ENCODE measurements at regions not wholly inside any gene's neighbourhood (a gene's known extent, or its start where the extent isn't known, plus 50 kb on each side); places are given as distances from the start of the nearest gene placed in this dataset.

DNA sequence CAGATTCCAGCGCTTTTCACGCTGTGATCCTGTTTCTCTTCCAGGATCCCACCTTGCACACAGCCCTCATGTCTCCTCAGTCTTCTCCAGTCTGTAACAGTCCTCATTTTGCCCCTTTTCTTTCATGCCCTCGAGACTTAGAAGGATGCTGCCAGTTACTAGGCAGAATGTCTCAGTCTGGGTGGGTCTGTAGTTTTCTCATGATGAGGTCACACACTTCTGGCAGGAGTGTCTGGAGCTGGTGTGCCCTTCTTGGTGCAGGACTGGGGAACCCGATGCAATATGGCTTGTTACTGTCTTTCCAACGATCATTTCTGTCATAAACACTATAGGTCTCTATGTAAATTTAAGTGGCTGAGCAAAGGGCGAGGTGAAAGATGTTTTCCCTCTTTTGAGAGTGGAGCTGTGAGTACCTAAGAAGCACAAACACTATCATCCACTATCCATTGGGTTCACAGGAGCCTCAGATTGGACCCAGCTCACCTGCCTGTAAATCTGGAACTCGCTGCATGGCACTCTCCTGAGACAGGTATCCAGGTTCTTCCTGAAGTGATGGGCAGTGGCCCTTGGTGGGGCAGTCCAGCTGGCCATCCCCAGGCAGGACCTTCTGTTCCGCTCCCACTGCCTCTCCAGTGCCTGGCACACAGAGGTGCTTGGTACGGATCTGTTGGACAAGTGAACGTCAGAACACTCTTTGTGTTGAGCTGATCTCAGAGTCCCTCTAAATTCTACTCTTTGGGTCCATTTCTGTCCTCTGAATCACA lies 64.3 kb upstream of the ZNF32 start:
- TF ChIP-seq EZH2phosphoT487 (IDR thresholded peaks at IDR 0.05; ENCODE audit: borderline replicate concordance, low read depth) (no peak), YY1 (IDR thresholded peaks at IDR 0.05; ENCODE audit: low read depth) (no peak), TAF1 (IDR thresholded peaks at IDR 0.05; ENCODE audit: borderline replicate concordance, low read depth, low read length) (no peak), ELF1 (IDR thresholded peaks at IDR 0.05) (no peak), FOXM1 (IDR thresholded peaks at IDR 0.05; ENCODE audit: low read depth) (no peak), EP300 (IDR thresholded peaks at IDR 0.05; ENCODE audit: borderline replicate concordance in 1 of 2, low read depth in 1 of 2, low read length in 1 of 2) (no peak), TEAD4 (IDR thresholded peaks at IDR 0.05; ENCODE audit: borderline replicate concordance, insufficient read depth) (no peak), RAD21 (IDR thresholded peaks at IDR 0.05; ENCODE audit: low read length) (no peak), MXI1 (IDR thresholded peaks at IDR 0.05; ENCODE audit: low read depth, low read length) (no peak)
- TF ChIP-seq, protein P1, sequence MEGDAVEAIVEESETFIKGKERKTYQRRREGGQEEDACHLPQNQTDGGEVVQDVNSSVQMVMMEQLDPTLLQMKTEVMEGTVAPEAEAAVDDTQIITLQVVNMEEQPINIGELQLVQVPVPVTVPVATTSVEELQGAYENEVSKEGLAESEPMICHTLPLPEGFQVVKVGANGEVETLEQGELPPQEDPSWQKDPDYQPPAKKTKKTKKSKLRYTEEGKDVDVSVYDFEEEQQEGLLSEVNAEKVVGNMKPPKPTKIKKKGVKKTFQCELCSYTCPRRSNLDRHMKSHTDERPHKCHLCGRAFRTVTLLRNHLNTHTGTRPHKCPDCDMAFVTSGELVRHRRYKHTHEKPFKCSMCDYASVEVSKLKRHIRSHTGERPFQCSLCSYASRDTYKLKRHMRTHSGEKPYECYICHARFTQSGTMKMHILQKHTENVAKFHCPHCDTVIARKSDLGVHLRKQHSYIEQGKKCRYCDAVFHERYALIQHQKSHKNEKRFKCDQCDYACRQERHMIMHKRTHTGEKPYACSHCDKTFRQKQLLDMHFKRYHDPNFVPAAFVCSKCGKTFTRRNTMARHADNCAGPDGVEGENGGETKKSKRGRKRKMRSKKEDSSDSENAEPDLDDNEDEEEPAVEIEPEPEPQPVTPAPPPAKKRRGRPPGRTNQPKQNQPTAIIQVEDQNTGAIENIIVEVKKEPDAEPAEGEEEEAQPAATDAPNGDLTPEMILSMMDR (IDR thresholded peaks at IDR 0.05): no peak
- TF ChIP-seq, protein P2, sequence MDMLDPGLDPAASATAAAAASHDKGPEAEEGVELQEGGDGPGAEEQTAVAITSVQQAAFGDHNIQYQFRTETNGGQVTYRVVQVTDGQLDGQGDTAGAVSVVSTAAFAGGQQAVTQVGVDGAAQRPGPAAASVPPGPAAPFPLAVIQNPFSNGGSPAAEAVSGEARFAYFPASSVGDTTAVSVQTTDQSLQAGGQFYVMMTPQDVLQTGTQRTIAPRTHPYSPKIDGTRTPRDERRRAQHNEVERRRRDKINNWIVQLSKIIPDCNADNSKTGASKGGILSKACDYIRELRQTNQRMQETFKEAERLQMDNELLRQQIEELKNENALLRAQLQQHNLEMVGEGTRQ (IDR thresholded peaks at IDR 0.05; ENCODE audit: borderline replicate concordance, low read depth, low read length): no peak
- TF ChIP-seq, protein P3, sequence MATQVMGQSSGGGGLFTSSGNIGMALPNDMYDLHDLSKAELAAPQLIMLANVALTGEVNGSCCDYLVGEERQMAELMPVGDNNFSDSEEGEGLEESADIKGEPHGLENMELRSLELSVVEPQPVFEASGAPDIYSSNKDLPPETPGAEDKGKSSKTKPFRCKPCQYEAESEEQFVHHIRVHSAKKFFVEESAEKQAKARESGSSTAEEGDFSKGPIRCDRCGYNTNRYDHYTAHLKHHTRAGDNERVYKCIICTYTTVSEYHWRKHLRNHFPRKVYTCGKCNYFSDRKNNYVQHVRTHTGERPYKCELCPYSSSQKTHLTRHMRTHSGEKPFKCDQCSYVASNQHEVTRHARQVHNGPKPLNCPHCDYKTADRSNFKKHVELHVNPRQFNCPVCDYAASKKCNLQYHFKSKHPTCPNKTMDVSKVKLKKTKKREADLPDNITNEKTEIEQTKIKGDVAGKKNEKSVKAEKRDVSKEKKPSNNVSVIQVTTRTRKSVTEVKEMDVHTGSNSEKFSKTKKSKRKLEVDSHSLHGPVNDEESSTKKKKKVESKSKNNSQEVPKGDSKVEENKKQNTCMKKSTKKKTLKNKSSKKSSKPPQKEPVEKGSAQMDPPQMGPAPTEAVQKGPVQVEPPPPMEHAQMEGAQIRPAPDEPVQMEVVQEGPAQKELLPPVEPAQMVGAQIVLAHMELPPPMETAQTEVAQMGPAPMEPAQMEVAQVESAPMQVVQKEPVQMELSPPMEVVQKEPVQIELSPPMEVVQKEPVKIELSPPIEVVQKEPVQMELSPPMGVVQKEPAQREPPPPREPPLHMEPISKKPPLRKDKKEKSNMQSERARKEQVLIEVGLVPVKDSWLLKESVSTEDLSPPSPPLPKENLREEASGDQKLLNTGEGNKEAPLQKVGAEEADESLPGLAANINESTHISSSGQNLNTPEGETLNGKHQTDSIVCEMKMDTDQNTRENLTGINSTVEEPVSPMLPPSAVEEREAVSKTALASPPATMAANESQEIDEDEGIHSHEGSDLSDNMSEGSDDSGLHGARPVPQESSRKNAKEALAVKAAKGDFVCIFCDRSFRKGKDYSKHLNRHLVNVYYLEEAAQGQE (IDR thresholded peaks at IDR 0.05; ENCODE audit: low read depth, low read length): no peak
- TF ChIP-seq, protein P4, sequence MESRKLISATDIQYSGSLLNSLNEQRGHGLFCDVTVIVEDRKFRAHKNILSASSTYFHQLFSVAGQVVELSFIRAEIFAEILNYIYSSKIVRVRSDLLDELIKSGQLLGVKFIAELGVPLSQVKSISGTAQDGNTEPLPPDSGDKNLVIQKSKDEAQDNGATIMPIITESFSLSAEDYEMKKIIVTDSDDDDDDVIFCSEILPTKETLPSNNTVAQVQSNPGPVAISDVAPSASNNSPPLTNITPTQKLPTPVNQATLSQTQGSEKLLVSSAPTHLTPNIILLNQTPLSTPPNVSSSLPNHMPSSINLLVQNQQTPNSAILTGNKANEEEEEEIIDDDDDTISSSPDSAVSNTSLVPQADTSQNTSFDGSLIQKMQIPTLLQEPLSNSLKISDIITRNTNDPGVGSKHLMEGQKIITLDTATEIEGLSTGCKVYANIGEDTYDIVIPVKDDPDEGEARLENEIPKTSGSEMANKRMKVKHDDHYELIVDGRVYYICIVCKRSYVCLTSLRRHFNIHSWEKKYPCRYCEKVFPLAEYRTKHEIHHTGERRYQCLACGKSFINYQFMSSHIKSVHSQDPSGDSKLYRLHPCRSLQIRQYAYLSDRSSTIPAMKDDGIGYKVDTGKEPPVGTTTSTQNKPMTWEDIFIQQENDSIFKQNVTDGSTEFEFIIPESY (IDR thresholded peaks at IDR 0.05; ENCODE audit: borderline replicate concordance, low read depth): no peak
